ENCODE measurements at regions not wholly inside any gene's neighbourhood (a gene's known extent, or its start where the extent isn't known, plus 50 kb on each side); places are given as distances from the start of the nearest gene placed in this dataset.

DNA sequence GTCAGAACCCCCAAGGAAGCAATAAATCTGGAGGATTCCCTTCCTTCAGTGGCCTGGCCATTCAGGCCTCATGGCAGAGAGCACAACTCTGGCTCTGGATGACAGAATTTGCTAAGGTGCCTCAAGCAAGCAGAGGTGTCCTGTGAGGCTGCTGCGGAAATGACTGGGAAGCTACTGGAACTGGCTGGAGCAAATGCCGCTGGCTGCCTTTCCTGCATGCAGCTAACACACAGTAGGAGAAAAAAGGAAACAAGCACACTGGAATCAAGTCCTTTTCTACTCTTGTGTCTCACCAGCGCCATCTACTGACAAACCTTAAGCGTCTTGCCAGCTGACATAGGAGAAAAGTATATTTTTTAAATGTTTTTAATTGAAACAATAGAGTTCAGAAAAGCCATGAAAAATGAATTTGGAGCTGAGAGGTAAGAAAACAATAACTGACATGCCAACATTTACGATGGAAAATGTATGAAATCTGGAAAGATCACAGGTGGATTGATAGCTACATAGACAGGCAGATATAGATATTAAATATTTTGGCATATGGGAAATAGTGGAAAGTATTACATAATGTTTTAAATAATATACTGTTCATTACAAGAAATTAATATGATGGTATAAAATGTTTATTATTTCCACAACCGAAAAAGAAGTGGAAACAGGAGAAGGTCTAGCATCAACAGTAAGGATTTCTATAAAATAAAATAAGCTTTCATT lies 951.6 kb downstream of the ANKRD7 start:
- TF ChIP-seq, protein P1, sequence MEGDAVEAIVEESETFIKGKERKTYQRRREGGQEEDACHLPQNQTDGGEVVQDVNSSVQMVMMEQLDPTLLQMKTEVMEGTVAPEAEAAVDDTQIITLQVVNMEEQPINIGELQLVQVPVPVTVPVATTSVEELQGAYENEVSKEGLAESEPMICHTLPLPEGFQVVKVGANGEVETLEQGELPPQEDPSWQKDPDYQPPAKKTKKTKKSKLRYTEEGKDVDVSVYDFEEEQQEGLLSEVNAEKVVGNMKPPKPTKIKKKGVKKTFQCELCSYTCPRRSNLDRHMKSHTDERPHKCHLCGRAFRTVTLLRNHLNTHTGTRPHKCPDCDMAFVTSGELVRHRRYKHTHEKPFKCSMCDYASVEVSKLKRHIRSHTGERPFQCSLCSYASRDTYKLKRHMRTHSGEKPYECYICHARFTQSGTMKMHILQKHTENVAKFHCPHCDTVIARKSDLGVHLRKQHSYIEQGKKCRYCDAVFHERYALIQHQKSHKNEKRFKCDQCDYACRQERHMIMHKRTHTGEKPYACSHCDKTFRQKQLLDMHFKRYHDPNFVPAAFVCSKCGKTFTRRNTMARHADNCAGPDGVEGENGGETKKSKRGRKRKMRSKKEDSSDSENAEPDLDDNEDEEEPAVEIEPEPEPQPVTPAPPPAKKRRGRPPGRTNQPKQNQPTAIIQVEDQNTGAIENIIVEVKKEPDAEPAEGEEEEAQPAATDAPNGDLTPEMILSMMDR (IDR thresholded peaks at IDR 0.05) = peak; percentile 10 to 34 (median 16)
- TF ChIP-seq POLR2A (IDR thresholded peaks at IDR 0.05) = no peak
